ENCODE measurements at regions not wholly inside any gene's neighbourhood (a gene's known extent, or its start where the extent isn't known, plus 50 kb on each side); places are given as distances from the start of the nearest gene placed in this dataset.

DNA sequence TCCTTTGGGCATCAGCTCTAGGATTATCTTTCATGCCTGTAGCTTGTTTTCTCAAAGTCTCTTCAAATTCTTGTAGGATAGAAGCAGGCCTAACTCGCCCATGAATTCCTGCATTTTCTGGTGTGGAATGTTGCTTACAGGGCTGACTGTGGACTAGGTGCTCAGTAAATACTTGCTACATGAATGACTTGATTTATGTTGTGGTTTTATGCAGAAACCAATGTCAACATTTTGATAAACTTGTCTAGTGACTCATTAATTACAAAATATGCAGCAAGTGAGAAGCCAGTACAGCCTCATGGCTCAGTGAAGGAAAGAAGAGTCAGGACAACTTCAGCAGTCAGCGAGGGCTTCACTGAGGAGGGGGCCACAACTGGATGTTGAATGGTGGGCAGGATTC, 110.6 kb upstream of the SIX2 start:
- no peak for TF ChIP-seq EZH2phosphoT487 (IDR thresholded peaks at IDR 0.05; ENCODE audit: low read depth)
- TF ChIP-seq, protein P1, sequence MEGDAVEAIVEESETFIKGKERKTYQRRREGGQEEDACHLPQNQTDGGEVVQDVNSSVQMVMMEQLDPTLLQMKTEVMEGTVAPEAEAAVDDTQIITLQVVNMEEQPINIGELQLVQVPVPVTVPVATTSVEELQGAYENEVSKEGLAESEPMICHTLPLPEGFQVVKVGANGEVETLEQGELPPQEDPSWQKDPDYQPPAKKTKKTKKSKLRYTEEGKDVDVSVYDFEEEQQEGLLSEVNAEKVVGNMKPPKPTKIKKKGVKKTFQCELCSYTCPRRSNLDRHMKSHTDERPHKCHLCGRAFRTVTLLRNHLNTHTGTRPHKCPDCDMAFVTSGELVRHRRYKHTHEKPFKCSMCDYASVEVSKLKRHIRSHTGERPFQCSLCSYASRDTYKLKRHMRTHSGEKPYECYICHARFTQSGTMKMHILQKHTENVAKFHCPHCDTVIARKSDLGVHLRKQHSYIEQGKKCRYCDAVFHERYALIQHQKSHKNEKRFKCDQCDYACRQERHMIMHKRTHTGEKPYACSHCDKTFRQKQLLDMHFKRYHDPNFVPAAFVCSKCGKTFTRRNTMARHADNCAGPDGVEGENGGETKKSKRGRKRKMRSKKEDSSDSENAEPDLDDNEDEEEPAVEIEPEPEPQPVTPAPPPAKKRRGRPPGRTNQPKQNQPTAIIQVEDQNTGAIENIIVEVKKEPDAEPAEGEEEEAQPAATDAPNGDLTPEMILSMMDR (IDR thresholded peaks at IDR 0.05; ENCODE audit: low read depth, low read length) = no peak
- no peaks in the 10 kb centered on the region for H3K36me3 ChIP-seq (replicated peaks; ENCODE audit: low read depth, low read length)
- no peaks in the 10 kb centered on the region for H3K79me2 ChIP-seq (ENCODE audit: low read length)
- H3K9me3 ChIP-seq (ENCODE audit: insufficient read depth, low read length) = no peaks in the 10 kb centered on the region
- H3K27me3 ChIP-seq (ENCODE audit: low read depth, low read length) = no peaks in the 10 kb centered on the region
- H3K4me2 ChIP-seq (ENCODE audit: low read length) = no peak overlapping the region
- no peak overlapping the region for H2AFZ ChIP-seq (ENCODE audit: low read depth, low read length)
- H3K27ac ChIP-seq (ENCODE audit: low read length) = no peak overlapping the region
- no peaks in the 10 kb centered on the region for H3K4me1 ChIP-seq (ENCODE audit: low read length)
- H3K9ac ChIP-seq (ENCODE audit: low read length) = no peak overlapping the region
- no peak overlapping the region for H3K4me3 ChIP-seq (ENCODE audit: low read length)
- no peaks in the 10 kb centered on the region for H4K20me1 ChIP-seq (ENCODE audit: insufficient read depth, low read length)

DNA sequence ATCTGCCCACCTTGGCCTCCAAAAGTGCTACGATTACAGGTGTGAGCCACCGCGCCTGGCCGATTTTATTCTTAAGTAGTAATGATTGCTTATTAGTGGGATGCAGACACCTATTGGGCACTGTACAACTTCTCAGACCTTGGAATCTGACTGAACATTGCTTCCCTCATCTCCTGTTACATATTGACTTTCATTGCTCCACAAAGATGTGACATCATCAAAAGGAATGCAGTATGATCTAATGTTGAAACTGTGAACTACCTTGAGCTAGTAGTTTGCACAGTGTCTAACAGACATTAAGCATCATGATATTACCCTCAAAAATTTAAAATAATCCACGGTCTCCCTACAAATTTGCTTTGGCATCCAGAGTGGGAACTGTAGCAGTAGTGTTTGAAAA, 109.8 kb upstream of the SIX2 start:
- H4K20me1 ChIP-seq (ENCODE audit: insufficient read depth, low read length) = no peaks in the 10 kb centered on the region
- no peaks in the 10 kb centered on the region for H3K4me1 ChIP-seq (ENCODE audit: low read length)
- no peaks in the 10 kb centered on the region for H3K9me3 ChIP-seq (ENCODE audit: insufficient read depth, low read length)
- no peak overlapping the region for H3K9ac ChIP-seq (ENCODE audit: low read length)
- no peaks in the 10 kb centered on the region for H3K27me3 ChIP-seq (ENCODE audit: low read depth, low read length)
- no peaks in the 10 kb centered on the region for H3K36me3 ChIP-seq (replicated peaks; ENCODE audit: low read depth, low read length)
- no peak overlapping the region for H3K4me3 ChIP-seq (ENCODE audit: low read length)
- TF ChIP-seq, protein P1 (IDR thresholded peaks at IDR 0.05; ENCODE audit: low read depth, low read length) = no peak
- TF ChIP-seq EZH2phosphoT487 (IDR thresholded peaks at IDR 0.05; ENCODE audit: low read depth) = no peak
- H3K79me2 ChIP-seq (ENCODE audit: low read length) = no peaks in the 10 kb centered on the region
- H2AFZ ChIP-seq (ENCODE audit: low read depth, low read length) = no peak overlapping the region
- no peak overlapping the region for H3K27ac ChIP-seq (ENCODE audit: low read length)
- no peak overlapping the region for H3K4me2 ChIP-seq (ENCODE audit: low read length)

GRCh38 chr2:45117383-45117782, 108.1 kb upstream of the SIX2 start:
- no peak overlapping the region for H3K9ac ChIP-seq (ENCODE audit: low read length)
- H4K20me1 ChIP-seq (ENCODE audit: insufficient read depth, low read length) = no peaks in the 10 kb centered on the region
- TF ChIP-seq, protein P1 (IDR thresholded peaks at IDR 0.05; ENCODE audit: low read depth, low read length) = no peak
- no peak for TF ChIP-seq EZH2phosphoT487 (IDR thresholded peaks at IDR 0.05; ENCODE audit: low read depth)
- H3K27ac ChIP-seq (ENCODE audit: low read length) = no peak overlapping the region
- no peaks in the 10 kb centered on the region for H3K79me2 ChIP-seq (ENCODE audit: low read length)
- no peak overlapping the region for H3K4me3 ChIP-seq (ENCODE audit: low read length)
- no peaks in the 10 kb centered on the region for H3K9me3 ChIP-seq (ENCODE audit: insufficient read depth, low read length)
- H3K4me2 ChIP-seq (ENCODE audit: low read length) = no peak overlapping the region
- no peak overlapping the region for H2AFZ ChIP-seq (ENCODE audit: low read depth, low read length)
- H3K4me1 ChIP-seq (ENCODE audit: low read length) = no peaks in the 10 kb centered on the region
- H3K27me3 ChIP-seq (ENCODE audit: low read depth, low read length) = no peaks in the 10 kb centered on the region
- H3K36me3 ChIP-seq (replicated peaks; ENCODE audit: low read depth, low read length) = no peaks in the 10 kb centered on the region

DNA sequence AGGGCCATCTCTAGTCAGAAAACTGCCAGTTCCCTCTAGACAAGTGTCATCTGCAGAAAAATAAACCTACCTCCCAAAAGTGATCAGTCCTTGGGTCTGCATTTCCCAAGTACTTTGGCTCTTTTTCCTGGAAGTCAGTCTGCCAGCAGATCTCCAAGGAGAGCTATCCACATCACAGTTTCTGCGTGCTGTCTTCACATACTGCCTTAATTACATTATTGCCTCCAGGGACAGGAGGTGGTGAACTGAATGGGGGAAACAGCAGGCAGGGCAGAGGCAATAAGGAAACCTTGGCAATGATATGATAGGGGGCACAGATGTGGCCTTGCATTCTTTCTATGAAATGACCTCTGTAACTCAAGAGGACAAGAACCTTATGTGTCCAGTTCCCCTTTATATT, 105.9 kb upstream of the SIX2 start:
- Histone ChIP-seq H3K27ac (ENCODE audit: low read length) (no peak overlapping the region), H3K79me2 (ENCODE audit: low read length) (no peaks in the 10 kb centered on the region), H3K4me3 (ENCODE audit: low read length) (no peak overlapping the region), H3K4me1 (ENCODE audit: low read length) (no peaks in the 10 kb centered on the region), H3K9me3 (ENCODE audit: insufficient read depth, low read length) (no peaks in the 10 kb centered on the region), H3K4me2 (ENCODE audit: low read length) (no peak overlapping the region), H3K9ac (ENCODE audit: low read length) (no peak overlapping the region), H2AFZ (ENCODE audit: low read depth, low read length) (no peak overlapping the region), H4K20me1 (ENCODE audit: insufficient read depth, low read length) (no peaks in the 10 kb centered on the region), H3K27me3 (ENCODE audit: low read depth, low read length) (no peaks in the 10 kb centered on the region), H3K36me3 (replicated peaks; ENCODE audit: low read depth, low read length) (no peaks in the 10 kb centered on the region)
- TF ChIP-seq, protein P1 (IDR thresholded peaks at IDR 0.05; ENCODE audit: low read depth, low read length) = no peak
- no peak for TF ChIP-seq EZH2phosphoT487 (IDR thresholded peaks at IDR 0.05; ENCODE audit: low read depth)
